ENCODE measurements at regions not wholly inside any gene's neighbourhood (a gene's known extent, or its start where the extent isn't known, plus 50 kb on each side); places are given as distances from the start of the nearest gene placed in this dataset.

DNA sequence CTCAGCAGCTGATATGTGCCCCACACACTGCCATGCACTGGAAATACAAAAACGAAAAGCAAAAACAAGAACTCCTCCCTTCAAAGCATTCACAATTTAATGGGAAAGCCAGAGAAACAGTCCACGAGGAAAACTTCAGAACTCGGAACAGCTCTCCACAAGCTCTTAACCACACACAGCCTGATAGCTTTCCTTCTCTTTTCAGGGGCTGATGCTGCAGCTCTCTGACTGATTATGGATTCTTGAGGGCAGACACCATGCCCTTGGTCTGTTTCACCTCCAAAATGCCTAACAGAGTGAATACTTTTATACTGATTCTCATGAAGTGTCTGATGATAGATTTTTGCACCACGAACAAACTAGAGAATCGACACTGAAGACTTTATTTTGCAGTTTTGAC lies 282.1 kb downstream of the CD83 start:
- Histone ChIP-seq H3K9ac (ENCODE audit: insufficient read depth in 1 of 2, low read length in 2 of 2) (no peak overlapping the region), H3K4me1 (ENCODE audit: control insufficient read depth in 5 of 5, insufficient read depth in 5 of 5, low read length in 5 of 5) (peaks cover 0 to 5% (median 4%) of the 10 kb centered on the region in 5 donors), H3K27me3 (ENCODE audit: control insufficient read depth in 3 of 3, insufficient read depth in 3 of 3, low read length in 2 of 3) (no peaks in the 10 kb centered on the region), H3K9me3 (ENCODE audit: control insufficient read depth in 4 of 4, insufficient read depth in 3 of 4, low read length in 3 of 4) (peaks cover 0 to 3% (median 0%) of the 10 kb centered on the region in 4 donors), H3K27ac (ENCODE audit: low read depth in 1 of 2, low read length in 1 of 2) (no peak overlapping the region), H3K36me3 (ENCODE audit: control insufficient read depth in 4 of 4, insufficient read depth in 4 of 4, low read length in 4 of 4) (no peaks in the 10 kb centered on the region), H3K4me3 (no peak overlapping the region)
- ATAC-seq (ENCODE audit: insufficient read depth, low FRiP score) (no peak), DNase-seq (no peak)
- TF ChIP-seq, protein P1, sequence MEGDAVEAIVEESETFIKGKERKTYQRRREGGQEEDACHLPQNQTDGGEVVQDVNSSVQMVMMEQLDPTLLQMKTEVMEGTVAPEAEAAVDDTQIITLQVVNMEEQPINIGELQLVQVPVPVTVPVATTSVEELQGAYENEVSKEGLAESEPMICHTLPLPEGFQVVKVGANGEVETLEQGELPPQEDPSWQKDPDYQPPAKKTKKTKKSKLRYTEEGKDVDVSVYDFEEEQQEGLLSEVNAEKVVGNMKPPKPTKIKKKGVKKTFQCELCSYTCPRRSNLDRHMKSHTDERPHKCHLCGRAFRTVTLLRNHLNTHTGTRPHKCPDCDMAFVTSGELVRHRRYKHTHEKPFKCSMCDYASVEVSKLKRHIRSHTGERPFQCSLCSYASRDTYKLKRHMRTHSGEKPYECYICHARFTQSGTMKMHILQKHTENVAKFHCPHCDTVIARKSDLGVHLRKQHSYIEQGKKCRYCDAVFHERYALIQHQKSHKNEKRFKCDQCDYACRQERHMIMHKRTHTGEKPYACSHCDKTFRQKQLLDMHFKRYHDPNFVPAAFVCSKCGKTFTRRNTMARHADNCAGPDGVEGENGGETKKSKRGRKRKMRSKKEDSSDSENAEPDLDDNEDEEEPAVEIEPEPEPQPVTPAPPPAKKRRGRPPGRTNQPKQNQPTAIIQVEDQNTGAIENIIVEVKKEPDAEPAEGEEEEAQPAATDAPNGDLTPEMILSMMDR (IDR thresholded peaks at IDR 0.05; ENCODE audit: control extremely low read depth, extremely low read depth): no peak
- 88 to 92% methylated on average over 5 of the region's 5 CpGs for WGBS, 2 donors

DNA sequence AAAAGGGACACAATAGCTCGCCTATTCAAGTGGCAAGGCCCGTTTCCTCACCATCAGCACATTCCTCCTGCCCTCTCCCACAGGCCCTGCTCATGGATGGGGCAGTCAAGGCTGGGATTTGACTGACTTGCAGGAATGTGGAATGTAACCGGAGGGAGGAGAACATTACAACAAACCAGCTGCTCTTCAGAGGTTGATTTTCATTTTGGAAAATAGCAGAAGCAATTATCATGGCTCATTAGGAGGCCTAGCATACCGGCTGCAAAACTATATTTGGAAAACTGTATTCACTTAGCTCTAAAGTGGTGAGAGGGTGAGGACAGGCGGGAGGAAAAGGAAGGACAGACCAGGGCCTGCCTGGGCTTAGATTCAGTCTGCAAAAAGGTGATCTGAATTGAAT lies 283.7 kb downstream of the CD83 start:
- no peak overlapping the region for H3K27ac ChIP-seq (ENCODE audit: low read depth in 1 of 2, low read length in 1 of 2)
- 83 to 88% methylated on average over 5 of the region's 5 CpGs for whole genome bisulfite sequencing, 2 donors

DNA sequence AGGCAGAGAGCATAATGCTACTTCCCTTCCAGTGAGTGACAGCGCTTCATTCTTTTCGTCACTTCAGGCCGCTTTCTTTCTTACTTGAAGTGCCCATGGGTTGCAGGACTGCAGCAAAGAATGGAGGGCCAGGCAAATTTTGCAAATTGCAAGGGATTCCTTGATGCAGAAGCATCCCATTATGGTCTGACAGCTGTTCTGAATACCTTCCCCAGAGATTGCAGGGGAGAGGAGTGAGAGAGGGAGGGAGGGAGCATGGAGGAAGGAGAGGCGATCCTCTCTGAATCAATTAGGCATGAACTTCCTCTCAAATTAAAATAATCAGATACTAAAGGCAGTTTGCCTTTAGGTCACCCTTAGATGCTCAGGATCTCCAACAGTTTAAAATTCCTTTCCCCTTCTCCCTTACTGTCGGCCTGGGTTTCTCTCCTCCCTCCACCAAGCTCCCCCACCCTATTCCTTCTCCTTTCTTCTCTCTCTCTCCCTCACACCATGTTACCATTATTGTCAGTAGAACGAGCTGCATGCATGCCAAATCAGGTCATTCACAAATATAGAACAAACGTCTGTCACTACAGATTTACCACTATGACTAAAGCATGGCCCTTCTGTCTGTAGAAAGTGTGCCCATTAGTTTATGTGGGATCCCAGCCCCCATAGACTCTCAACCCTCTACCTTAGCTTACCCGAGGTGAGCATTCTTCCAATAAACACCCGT lies 289.2 kb downstream of the CD83 start:
- Histone ChIP-seq H3K4me3 (no peak overlapping the region), H3K36me3 (ENCODE audit: control insufficient read depth in 4 of 4, insufficient read depth in 4 of 4, low read length in 4 of 4) (no peaks in the 10 kb centered on the region), H3K9me3 (ENCODE audit: control insufficient read depth in 4 of 4, insufficient read depth in 3 of 4, low read length in 3 of 4) (no peaks in the 10 kb centered on the region), H3K9ac (ENCODE audit: insufficient read depth in 1 of 2, low read length in 2 of 2) (no peak overlapping the region), H3K4me1 (ENCODE audit: control insufficient read depth in 5 of 5, insufficient read depth in 5 of 5, low read length in 5 of 5) (peaks cover 0 to 2% (median 0%) of the 10 kb centered on the region in 5 donors), H3K27ac (ENCODE audit: low read depth in 1 of 2, low read length in 1 of 2) (no peak overlapping the region), H3K27me3 (ENCODE audit: control insufficient read depth in 3 of 3, insufficient read depth in 3 of 3, low read length in 2 of 3) (no peaks in the 10 kb centered on the region)
- ATAC-seq (ENCODE audit: insufficient read depth, low FRiP score) (no peak), DNase-seq (no peak)
- TF ChIP-seq, protein P1 (IDR thresholded peaks at IDR 0.05; ENCODE audit: control extremely low read depth, extremely low read depth): no peak
- WGBS, 2 donors: 79 to 84% methylated on average over 9 of the region's 9 CpGs

More for the DNA sequence above, 283.7 kb downstream of the CD83 start:
- Histone ChIP-seq H3K36me3 (ENCODE audit: control insufficient read depth in 4 of 4, insufficient read depth in 4 of 4, low read length in 4 of 4) (no peaks in the 10 kb centered on the region), H3K9ac (ENCODE audit: insufficient read depth in 1 of 2, low read length in 2 of 2) (no peak overlapping the region), H3K4me3 (no peak overlapping the region), H3K9me3 (ENCODE audit: control insufficient read depth in 4 of 4, insufficient read depth in 3 of 4, low read length in 3 of 4) (no peaks in the 10 kb centered on the region), H3K4me1 (ENCODE audit: control insufficient read depth in 5 of 5, insufficient read depth in 5 of 5, low read length in 5 of 5) (peaks cover 0 to 5% (median 3%) of the 10 kb centered on the region in 5 donors), H3K27me3 (ENCODE audit: control insufficient read depth in 3 of 3, insufficient read depth in 3 of 3, low read length in 2 of 3) (no peaks in the 10 kb centered on the region)
- TF ChIP-seq, protein P1 (IDR thresholded peaks at IDR 0.05; ENCODE audit: control extremely low read depth, extremely low read depth): no peak
- peak in 1 of 3 donors; percentile 11 for DNase-seq
- no peak for ATAC-seq (ENCODE audit: insufficient read depth, low FRiP score)
